RWPE1 (cell line): ENCODE measurements at regions not wholly inside any gene's neighbourhood (a gene's known extent, or its start where the extent isn't known, plus 50 kb on each side); places are given as distances from the start of the nearest gene placed in this dataset.

Source experiments
- CTCF ChIA-PET: fragments of 350-600 bp; sonication (Branson Sonifier 250); formaldehyde crosslinking; extraction: SDS; loops from one replicate; lab custom pipeline; 2021; lab: Yijun Ruan, JAX
- POLR2A ChIA-PET: fragments of 400-600 bp; formaldehyde crosslinking; extraction: SDS; loops from one replicate; lab custom pipeline; 2020; ENCODE audit warnings: antibody characterized with exemption; ENCODE audit not compliant: low non-redundant PET; lab: Yijun Ruan, JAX
- DNase-seq: peaks from one replicate; pipeline ENCODE4 v3.0.0; 2012; ENCODE audit warnings: low spot score
- H3K27ac ChIP-seq: fragments of 450-650 bp; 2 replicates; pipeline ENCODE4 v1.5.1; 2017
- TF ChIP-seq, protein P1 (sequence below): fragments of 450-650 bp; conservative IDR thresholded peaks from 2 replicates; pipeline ENCODE4 v1.5.1; 2017; ENCODE audit warnings: low read depth, mild to moderate bottlenecking

DNA sequence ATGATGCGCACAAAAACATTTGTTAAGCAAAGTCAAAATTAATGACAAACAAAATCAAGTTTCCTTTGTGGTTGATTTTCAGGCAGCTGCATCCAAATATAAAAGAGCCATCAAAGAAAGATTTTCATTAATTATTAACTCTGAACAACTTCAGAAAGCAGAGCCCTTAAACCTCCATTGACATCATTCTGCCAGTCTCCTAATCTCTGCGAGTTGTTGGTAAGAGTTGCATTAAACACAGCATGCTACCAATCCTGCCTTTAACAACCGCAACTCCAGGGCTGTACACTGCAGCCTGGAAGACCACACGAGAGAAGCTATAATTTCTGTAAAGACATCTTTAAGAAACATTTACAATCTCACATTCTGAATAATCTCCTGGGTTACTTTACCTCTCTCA, 204.6 kb downstream of the NR2F2 start:
- POLR2A ChIA-PET, result no interaction called here
- TF ChIP-seq, protein P1, sequence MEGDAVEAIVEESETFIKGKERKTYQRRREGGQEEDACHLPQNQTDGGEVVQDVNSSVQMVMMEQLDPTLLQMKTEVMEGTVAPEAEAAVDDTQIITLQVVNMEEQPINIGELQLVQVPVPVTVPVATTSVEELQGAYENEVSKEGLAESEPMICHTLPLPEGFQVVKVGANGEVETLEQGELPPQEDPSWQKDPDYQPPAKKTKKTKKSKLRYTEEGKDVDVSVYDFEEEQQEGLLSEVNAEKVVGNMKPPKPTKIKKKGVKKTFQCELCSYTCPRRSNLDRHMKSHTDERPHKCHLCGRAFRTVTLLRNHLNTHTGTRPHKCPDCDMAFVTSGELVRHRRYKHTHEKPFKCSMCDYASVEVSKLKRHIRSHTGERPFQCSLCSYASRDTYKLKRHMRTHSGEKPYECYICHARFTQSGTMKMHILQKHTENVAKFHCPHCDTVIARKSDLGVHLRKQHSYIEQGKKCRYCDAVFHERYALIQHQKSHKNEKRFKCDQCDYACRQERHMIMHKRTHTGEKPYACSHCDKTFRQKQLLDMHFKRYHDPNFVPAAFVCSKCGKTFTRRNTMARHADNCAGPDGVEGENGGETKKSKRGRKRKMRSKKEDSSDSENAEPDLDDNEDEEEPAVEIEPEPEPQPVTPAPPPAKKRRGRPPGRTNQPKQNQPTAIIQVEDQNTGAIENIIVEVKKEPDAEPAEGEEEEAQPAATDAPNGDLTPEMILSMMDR, result no peak
- no peak for DNase-seq
- CTCF ChIA-PET, result interaction anchor here (0.7 kb wide), 1 partner anchor 1427 kb away, joined by 3 read pairs; no protein-coding TSS in a partner anchor
- no peak overlapping the region for H3K27ac ChIP-seq

DNA sequence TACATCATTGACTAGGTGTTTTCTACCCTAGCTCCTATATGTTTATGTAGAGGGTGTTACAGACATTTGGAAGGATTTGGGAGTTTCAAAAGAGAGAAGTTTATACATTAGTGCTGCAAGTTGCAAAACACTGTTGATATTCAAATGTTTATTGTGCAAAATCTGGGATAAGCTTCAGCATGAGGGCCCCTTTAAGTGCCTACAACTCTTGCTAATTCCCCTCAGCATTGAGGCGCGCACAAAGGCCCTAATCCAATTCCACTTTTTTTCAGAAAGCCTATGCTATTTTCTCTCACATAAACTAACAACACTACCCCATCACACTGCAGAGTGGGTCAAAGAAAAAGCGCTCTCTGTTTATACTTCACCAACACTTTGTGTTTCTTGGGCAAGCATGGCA, 208.0 kb downstream of the NR2F2 start:
- TF ChIP-seq, protein P1, result no peak
- POLR2A ChIA-PET, result no interaction called here
- CTCF ChIA-PET, result no interaction called here
- H3K27ac ChIP-seq, result no peak overlapping the region
- DNase-seq, result no peak

DNA sequence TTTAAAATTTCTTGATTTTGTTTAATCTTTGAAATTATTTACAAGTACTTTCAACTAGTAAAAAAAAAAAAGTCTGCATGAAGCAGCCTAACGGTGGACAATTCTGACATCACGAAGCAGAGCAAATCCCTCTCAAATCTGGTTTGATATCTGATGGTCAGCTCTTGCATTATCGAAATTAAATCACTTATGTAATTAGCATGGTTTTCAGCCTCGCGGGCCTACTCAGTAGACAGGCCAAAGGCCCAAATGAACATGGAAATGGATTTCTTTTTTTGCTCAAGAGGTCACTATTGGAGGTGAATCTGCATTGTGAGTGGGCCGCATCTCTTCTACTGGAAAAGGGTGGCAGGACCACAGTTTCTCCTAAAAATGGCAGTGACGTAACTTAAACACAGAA, 209.8 kb downstream of the NR2F2 start:
- ChIA-PET POLR2A (no interaction called here), CTCF (no interaction called here)
- DNase-seq, result no peak
- no peak overlapping the region for H3K27ac ChIP-seq
- TF ChIP-seq, protein P1, result no peak

DNA sequence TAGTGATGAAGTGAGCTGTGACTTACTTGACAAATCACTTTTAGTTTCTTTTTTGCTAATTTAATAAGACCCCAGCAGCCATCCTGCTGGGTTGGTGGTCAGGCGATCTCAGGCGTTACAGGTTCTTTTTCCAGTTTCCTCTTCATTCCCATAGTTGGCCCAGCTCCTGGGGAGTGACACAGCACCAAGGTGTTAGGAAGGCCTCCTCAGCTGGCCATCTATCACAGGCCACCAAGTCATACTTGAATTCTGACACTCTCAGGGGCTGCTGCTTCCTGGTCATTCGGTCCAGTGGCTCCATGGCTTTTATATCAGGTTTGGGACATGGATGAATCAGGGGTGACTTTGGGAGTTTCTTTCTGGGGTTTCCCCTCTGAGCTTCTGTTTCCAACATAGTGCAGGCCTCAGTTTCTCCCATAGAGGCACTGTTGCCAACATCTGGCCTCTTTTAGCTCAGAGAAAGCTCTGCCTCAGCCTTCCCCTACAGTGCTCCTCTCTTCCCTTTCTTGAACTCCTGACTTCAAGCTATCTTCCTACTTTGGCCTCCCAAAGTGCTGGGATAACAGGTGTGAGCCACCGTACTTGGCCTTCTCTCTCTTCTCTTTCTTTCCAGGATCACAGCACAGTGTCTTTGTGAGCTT, 211.8 kb downstream of the NR2F2 start:
- TF ChIP-seq, protein P1, result no peak
- CTCF ChIA-PET, result interaction anchor here (0.7 kb wide), 1 partner anchor 15 kb away, joined by 3 read pairs; no protein-coding TSS in a partner anchor
- DNase-seq, result no peak
- POLR2A ChIA-PET, result no interaction called here
- no peak overlapping the region for H3K27ac ChIP-seq

DNA sequence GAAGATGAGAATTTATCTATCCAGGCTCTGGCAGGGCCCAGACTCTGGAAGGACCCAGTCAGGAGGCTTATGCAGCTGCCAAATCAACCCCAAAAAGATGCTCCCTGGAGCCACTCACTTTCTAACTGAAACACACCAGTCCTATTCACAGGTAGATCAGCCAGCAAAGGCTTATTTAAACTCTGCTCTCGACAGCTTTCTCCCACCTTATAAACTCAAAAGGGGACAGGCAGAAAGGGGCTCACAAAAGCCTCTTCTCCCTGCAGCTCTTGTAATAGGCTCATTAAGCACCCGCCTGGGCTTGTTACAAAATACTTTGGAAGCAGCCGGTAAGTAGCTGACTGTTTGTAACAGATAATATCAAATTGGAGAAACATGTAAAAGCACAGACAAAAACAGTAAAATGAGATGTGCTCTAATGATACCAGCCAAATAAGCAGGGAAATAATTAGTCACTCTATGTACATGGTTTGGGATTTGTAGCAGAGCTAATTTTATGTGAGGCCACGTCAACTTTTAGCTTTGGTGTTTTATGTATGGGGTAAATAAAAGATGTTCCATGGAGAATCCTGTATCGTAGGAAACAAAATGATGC, 213.8 kb downstream of the NR2F2 start:
- TF ChIP-seq, protein P1, result no peak

DNA sequence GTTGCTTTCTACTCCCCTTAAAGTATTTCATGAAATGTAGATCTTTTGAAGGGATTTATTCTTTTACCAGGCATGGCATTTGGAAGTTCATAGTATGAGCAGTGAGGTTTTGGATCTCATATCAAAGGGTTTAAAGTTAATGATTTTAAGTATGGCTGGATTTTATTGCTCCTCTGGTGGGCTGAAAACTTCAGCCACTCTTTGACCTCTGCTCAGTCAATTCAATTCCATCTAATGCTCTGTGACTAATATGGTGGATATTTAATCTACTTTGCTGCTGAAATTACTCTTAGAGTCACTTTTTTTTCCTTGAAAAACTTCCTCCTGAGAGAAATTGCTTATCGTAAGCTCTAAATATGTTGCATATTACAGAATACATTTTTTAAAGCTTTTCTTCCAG, 218.6 kb downstream of the NR2F2 start:
- DNase-seq, result no peak
- TF ChIP-seq, protein P1, result no peak
- ChIA-PET POLR2A (no interaction called here), CTCF (interaction anchor here (0.6 kb wide), 1 partner anchor 174 kb away, joined by 3 read pairs; no protein-coding TSS in a partner anchor)
- no peak overlapping the region for H3K27ac ChIP-seq

More for the DNA sequence above, 213.8 kb downstream of the NR2F2 start:
- no peak for DNase-seq
- ChIA-PET POLR2A (no interaction called here), CTCF (no interaction called here)
- H3K27ac ChIP-seq, result no peak overlapping the region
